SK-N-SH (cell line): ENCODE measurements at regions not wholly inside any gene's neighbourhood (a gene's known extent, or its start where the extent isn't known, plus 50 kb on each side); places are given as distances from the start of the nearest gene placed in this dataset.

Experiments used
- EP300 ChIP-seq, 2 experiments: IDR thresholded peaks; 2 replicates each; pipeline versions ENCODE4 v1.4.0 to v1.6.1; 2012; ENCODE audit warnings: borderline replicate concordance in 1 of 2, low read depth in 1 of 2, low read length in 1 of 2
- FOSL2 ChIP-seq: IDR thresholded peaks from 2 replicates; pipeline ENCODE4 v1.4.0; 2012; ENCODE audit warnings: low read depth, mild to moderate bottlenecking, moderate library complexity, borderline replicate concordance
- POLR2AphosphoS5 ChIP-seq: IDR thresholded peaks from 2 replicates; pipeline ENCODE4 v1.6.1; 2012; ENCODE audit warnings: low read depth, low read length
- RXRA ChIP-seq: IDR thresholded peaks from 2 replicates; pipeline ENCODE4 v1.4.0; 2012; ENCODE audit warnings: low read depth, mild to moderate bottlenecking, borderline replicate concordance
- TCF12 ChIP-seq: IDR thresholded peaks from 2 replicates; pipeline ENCODE4 v1.4.0; 2012
- USF2 ChIP-seq: fragments of 150-350 bp; IDR thresholded peaks from 2 replicates; pipeline ENCODE4 v1.6.1; 2017; ENCODE audit warnings: antibody characterized with exemption, low read length, low read depth, borderline replicate concordance
- TF ChIP-seq, protein P1 (sequence below): fragments of 200-600 bp; sonication (generic); IDR thresholded peaks from 2 replicates; pipeline ENCODE4 v1.6.1; 2017; ENCODE audit warnings: antibody characterized with exemption, mild to moderate bottlenecking, moderate library complexity
- TF ChIP-seq, protein P2 (sequence below): IDR thresholded peaks from 2 replicates; pipeline ENCODE4 v1.4.0; 2012; ENCODE audit warnings: low read depth, borderline replicate concordance
- TF ChIP-seq, protein P3 (sequence below): IDR thresholded peaks from 2 replicates; pipeline ENCODE4; 2012

DNA sequence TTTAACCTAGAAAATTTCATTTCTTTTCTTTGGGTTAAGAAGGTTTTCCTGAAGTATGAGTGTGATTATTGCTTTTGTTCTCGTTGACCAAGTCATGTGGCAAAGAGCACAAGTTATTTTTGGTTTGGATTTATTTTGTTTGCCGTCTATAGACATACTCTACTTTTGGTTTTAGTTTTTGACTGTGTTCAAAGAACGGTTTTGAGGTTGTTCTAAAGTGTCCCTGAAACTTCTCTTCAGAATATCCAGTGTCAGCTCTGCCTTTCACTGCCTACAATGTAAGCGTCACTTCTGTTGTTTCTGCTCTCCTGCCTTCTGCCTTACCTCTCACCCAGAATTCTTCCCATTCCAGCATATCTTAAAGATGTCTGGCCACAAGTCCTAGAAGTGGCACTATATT lies 812.2 kb downstream of the C4orf33 start:
- TF ChIP-seq, protein P1, sequence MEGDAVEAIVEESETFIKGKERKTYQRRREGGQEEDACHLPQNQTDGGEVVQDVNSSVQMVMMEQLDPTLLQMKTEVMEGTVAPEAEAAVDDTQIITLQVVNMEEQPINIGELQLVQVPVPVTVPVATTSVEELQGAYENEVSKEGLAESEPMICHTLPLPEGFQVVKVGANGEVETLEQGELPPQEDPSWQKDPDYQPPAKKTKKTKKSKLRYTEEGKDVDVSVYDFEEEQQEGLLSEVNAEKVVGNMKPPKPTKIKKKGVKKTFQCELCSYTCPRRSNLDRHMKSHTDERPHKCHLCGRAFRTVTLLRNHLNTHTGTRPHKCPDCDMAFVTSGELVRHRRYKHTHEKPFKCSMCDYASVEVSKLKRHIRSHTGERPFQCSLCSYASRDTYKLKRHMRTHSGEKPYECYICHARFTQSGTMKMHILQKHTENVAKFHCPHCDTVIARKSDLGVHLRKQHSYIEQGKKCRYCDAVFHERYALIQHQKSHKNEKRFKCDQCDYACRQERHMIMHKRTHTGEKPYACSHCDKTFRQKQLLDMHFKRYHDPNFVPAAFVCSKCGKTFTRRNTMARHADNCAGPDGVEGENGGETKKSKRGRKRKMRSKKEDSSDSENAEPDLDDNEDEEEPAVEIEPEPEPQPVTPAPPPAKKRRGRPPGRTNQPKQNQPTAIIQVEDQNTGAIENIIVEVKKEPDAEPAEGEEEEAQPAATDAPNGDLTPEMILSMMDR: no peak
- no peak for TF ChIP-seq TCF12
- no peak for TF ChIP-seq POLR2AphosphoS5
- TF ChIP-seq, protein P2, sequence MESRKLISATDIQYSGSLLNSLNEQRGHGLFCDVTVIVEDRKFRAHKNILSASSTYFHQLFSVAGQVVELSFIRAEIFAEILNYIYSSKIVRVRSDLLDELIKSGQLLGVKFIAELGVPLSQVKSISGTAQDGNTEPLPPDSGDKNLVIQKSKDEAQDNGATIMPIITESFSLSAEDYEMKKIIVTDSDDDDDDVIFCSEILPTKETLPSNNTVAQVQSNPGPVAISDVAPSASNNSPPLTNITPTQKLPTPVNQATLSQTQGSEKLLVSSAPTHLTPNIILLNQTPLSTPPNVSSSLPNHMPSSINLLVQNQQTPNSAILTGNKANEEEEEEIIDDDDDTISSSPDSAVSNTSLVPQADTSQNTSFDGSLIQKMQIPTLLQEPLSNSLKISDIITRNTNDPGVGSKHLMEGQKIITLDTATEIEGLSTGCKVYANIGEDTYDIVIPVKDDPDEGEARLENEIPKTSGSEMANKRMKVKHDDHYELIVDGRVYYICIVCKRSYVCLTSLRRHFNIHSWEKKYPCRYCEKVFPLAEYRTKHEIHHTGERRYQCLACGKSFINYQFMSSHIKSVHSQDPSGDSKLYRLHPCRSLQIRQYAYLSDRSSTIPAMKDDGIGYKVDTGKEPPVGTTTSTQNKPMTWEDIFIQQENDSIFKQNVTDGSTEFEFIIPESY: no peak
- no peak for TF ChIP-seq RXRA
- TF ChIP-seq EP300 (IDR thresholded peaks at IDR 0.05; ENCODE audit: borderline replicate concordance in 1 of 2, low read depth in 1 of 2, low read length in 1 of 2): no peak
- TF ChIP-seq USF2: no peak
- no peak for TF ChIP-seq FOSL2
- TF ChIP-seq, protein P3, sequence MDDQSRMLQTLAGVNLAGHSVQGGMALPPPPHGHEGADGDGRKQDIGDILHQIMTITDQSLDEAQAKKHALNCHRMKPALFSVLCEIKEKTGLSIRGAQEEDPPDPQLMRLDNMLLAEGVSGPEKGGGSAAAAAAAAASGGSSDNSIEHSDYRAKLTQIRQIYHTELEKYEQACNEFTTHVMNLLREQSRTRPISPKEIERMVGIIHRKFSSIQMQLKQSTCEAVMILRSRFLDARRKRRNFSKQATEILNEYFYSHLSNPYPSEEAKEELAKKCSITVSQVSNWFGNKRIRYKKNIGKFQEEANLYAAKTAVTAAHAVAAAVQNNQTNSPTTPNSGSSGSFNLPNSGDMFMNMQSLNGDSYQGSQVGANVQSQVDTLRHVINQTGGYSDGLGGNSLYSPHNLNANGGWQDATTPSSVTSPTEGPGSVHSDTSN: no peak
